Esophagus mucosa (tissue), 1 donor: ENCODE measurements at regions not wholly inside any gene's neighbourhood (a gene's known extent, or its start where the extent isn't known, plus 50 kb on each side); places are given as distances from the start of the nearest gene placed in this dataset.

Experiments
- ATAC-seq: fragments of 200-7000 bp; cut with Tn5 transposase; one replicate; pipeline ENCODE4 v1.9.1; 2020
- donor health status: DM: yes; HTN: yes; CAD: no.

- no peak for ATAC-seq
Measured at GRCh38 chr5:71953866-71954265, 153.4 kb upstream of the MAP1B start.

DNA sequence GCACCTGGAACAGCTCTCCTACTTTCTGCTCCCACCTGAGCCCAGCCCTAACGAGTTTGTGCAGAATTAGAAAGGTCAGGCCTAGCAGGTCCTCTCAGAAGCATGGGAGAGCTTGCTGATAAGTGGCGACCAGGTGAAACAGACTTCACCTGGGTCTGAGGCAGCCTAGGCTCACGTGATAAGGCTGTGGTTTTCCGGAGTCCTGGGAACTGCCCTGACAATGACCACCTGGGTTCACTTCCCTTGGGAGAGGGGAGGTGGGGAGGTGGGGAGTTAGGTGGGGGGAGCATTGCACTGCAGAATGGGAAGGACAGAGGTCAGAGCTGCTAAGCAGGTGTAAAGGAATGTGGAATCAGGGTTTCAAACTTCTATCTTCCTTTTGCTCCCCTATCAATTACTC, 152.9 kb upstream of the MAP1B start:
- no peak for ATAC-seq

GRCh38 chr5:71955723-71956122, 151.6 kb upstream of the MAP1B start:
- ATAC-seq, result peak; percentile 88

GRCh38 chr5:71957292-71957898, 149.9 kb upstream of the MAP1B start:
- no peak for ATAC-seq

- ATAC-seq, result no peak
Measured at GRCh38 chr5:71960195-71960594, 147.1 kb upstream of the MAP1B start.

GRCh38 chr5:71961786-71962185, 145.5 kb upstream of the MAP1B start:
- ATAC-seq, result no peak

- ATAC-seq, result no peak
Measured at GRCh38 chr5:71969460-71969859, 137.8 kb upstream of the MAP1B start.

GRCh38 chr5:71971862-71972261, 135.4 kb upstream of the MAP1B start:
- ATAC-seq, result no peak

DNA sequence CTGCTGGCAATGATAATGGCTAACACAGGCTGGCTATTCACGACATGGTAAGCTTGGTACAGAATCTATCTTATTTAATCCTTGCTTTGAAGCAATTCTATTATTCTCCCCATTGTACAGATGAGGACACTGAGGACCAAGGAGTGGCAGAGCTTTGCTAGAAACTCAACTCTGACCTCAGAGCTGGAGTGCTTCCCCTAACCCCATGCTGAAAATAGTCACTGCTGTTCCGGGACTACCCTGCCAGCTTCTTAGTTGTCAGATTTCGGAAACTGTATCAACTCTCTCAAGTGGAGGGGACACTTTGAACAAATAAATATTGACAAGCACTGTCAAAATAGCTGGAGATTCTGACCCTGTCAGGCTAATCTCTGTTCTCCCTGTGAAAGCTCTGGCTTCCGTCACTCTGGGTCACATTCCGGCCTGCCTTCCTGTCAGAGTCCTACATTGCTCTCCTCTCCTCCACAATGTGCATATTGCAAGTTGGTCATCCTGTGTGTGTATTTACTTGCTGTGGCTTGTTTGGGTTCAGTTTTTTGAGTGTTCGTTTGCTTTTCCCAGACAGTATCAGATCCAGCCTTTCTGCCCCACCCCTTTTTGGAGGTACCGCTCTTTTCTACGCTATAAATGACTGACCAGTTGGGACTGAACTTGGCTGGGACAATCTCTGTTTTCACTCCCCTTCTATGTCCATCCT, 134.3 kb upstream of the MAP1B start:
- ATAC-seq, result no peak

DNA sequence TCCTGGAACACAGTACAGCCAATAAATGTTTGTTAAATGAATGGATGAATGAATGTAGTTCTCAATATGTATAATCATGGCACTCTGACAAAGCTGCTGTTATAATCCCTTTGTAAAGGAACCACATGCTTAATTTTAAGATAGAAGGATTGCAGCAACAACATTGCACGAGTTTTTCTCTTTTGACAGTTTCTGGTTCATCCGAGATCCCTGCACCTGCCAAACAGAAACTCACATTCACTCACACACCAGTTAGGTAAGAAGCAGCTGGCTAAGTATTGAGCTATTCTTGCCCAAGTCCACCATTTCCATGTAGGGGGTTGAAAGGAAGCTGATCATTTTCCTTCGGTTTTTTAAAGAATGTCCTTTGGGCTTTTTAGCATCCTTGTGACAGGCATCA, 133.7 kb upstream of the MAP1B start:
- ATAC-seq, result no peak

DNA sequence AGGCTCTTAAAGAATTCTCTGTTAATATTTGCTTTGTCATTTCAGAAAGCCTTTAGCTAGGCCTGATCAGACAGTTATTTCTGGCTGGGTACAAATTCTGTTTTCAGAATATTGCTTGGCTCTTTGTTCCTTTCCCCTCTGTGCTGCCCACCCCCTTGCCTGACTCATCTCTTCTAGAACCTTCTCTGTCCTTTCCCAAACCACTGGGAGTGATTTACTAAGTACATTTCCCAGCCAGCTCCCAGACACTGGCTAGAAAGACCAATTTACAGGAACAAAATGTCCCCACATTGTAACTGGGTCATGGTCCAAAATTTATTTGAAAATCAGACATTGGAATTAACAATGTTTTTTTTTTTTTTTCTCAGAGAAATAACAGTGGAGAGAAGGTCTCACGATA, 133.1 kb upstream of the MAP1B start:
- ATAC-seq, result no peak

- ATAC-seq, result no peak
Measured at GRCh38 chr5:71974622-71975021, 132.7 kb upstream of the MAP1B start.

GRCh38 chr5:71976449-71976848, 130.8 kb upstream of the MAP1B start:
- ATAC-seq, result no peak

DNA sequence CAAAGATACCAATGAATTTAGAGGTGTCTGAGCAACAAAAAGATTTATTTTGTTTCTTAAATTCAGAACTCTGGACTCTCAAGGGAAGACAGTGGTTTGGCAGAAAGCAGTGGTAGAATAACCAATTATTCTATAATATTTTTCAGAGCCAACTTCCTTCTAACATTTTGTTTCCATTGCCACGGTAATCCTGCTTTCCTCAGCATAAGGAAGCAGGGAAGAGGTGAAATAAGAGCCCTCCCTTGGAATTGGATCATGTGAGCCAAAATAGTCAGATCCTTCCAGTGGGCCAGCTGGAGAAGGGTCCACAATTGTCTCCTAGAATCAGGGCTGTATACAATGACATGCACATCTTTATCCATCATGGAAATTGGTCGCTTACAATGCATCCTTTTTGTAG, 130.0 kb upstream of the MAP1B start:
- no peak for ATAC-seq

DNA sequence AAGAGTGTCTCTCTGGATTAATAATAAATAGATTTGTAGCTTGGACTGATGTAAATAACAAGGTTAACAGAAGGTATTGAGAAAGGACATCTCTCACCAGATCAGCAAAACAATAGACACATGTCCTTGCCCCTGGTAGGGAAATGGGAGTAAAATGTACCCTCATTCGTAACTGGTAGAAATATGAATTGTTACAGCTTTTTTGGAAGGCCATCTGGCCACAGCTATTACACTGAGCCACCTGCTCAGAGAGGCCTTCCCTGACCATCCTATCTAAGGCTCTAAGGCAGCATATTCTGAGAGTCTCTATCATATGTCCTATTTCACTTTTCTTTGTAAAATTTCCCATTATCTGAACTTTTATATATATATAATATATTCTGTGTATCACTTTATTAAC, 129.1 kb upstream of the MAP1B start:
- ATAC-seq, result no peak

DNA sequence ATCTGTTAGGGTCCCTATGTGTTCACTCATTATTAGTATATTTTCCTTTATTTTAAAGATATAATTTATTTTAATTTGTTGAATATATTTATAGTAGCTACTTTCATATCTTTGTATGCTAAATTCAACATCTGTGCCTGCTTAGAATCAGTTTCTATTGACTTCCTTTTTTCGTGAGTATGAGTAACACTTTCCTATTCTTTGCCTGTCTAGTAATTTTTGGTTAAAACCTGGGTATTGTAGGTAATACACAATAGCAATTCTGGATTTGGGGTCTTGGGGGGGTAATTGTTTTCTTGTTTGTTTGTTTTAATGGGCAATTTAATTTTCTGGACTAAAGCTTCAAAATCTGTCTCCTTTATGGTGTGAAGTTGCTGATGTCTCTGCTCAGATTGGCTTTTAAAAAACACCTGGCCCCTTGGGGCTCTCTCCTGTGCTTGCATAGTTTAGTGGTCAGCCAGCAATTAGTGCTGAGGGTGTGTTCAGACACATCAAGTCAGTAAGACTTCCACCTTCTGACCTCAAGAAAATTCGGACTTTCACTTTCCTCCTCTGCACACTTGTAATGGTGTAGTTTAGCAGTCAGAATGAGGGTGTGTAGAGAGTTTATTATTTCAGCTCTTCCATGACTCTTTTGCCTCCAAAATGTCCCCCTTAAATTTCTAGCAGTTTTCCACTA, 124.4 kb upstream of the MAP1B start:
- ATAC-seq, result no peak

- ATAC-seq, result no peak
Measured at GRCh38 chr5:71986101-71986500, 121.2 kb upstream of the MAP1B start.

DNA sequence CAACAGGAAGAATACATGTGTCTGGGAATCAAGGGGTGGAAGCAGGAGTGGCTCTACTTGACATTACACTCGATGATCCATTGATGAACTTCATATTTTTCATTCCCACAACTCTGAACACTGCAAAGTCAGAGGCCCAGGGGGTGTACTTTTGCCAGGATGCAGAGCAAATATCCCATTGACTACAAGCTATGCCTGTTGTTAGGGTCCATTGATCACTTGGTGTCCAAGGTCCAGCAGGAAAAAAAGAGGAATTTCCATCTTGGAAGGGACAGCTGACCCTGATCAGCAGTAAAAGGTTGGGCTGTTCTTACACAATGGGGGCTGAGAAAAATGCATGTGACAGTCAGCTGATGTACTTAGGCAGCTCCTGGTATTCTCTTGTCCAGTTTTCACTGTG, 118.5 kb upstream of the MAP1B start:
- ATAC-seq, result no peak

- ATAC-seq, result no peak
Measured at GRCh38 chr5:71993600-71993999, 113.7 kb upstream of the MAP1B start.

DNA sequence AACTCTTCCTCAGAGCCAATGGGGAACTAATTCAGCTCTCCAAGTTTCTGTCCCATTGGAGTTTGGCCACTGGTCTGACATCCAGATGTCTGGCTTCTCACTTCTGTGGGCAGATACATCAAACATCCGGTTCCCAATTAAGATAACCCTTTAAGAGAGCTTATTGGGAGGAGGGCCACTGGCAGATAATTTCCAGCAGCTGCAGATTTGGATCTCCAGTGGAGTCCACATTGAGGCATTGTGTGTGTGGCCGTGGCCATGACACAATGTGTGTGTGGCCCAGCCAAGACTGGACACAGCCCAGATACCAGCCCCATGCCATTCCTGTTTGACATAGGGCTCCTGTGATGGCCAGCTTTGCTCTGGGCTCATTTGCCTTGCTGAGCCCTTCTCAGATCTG, 110.5 kb upstream of the MAP1B start:
- ATAC-seq, result no peak

DNA sequence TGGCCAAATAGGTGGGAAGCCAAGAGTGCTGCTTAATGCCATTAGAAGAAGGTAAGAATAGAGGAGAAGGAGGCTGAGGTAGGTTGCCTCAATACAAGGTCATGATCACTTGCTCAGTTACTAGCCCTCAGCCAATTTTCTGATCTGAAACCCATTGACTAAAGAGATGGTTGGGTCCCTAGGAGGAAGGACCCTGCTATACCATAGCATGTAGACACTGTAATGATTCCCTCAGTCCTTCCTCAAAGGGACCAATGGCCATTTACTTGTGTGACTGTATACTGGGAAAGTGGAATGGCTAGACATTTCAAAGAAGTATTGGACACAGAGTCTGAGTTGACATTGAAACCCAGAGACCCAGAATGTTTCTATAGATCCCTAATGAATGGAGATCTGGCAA, 108.5 kb upstream of the MAP1B start:
- no peak for ATAC-seq

DNA sequence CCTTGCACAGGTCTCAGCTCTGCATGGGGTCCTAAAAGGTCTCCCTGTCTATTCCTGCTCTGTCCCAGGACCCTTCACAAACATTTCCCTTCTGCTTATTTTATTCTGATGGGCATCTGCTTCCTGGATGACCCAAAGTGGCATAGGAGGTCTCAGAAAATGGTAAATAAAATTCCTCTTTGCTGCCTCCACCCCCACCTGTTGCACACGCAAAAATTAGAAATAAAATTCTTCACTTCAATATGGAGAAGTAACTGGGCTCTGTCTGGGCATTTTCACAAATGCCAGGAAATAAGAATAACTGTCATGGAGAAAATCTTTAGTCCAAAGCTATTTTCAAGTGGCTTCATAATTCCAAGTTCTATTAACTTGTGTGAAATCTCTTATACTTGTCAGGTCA, 106.6 kb upstream of the MAP1B start:
- no peak for ATAC-seq

DNA sequence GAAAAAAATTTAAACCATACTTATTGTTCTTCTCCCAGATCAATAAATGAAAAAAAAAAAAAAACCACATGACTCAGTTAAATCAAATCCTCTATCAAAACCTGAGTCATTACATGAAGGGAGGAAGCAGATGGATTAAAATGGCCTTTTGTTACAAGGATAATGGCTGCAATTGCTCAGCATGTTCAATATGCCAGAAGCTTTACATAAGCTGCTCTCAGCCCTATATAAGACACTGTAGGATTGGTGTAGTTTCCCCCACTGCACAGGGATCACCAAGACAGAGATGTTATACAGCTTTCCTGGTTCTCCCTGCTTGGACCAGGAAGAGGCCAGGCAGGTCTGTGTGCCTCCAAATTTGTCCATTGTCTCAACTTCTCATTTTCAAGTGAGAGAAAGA, 101.6 kb upstream of the MAP1B start:
- ATAC-seq, result peak; percentile 41

- ATAC-seq, result no peak
Measured at GRCh38 chr5:72006361-72006760, 100.9 kb upstream of the MAP1B start.
